Tibial nerve (tissue), 4 donors: ENCODE measurements at regions not wholly inside any gene's neighbourhood (a gene's known extent, or its start where the extent isn't known, plus 50 kb on each side); places are given as distances from the start of the nearest gene placed in this dataset.
"Not testable (repeated sequence)": the region's sequence is repeated elsewhere in the genome, so short reads cannot be mapped to it uniquely, and the experiment has no call there.

Source experiments
- DNase-seq, 2 donors: peaks; one replicate each; pipeline ENCODE4 v3.0.0-alpha.2; 2019; ENCODE audit warnings: low spot score in 2 of 2
- H3K27ac ChIP-seq, 4 donors: fragments of 200-600 bp; sonication (generic) in 3 of 4; one replicate each; pipeline ENCODE4 v1.5.1; 2017 to 2019; ENCODE audit warnings: mild to moderate bottlenecking in 1 of 4
- H3K27me3 ChIP-seq, 2 donors: fragments of 200-600 bp; sonication (generic) in 1 of 2; one replicate each; pipeline versions ENCODE4 v1.5.1 to v1.6.0; 2017 to 2019
- H3K36me3 ChIP-seq, 3 donors: fragments of 200-600 bp; sonication (generic); one replicate each; pipeline ENCODE4 v1.5.1; 2018 to 2019
- H3K4me1 ChIP-seq, 4 donors: fragments of 200-600 bp; sonication (generic) in 3 of 4; one replicate each; pipeline ENCODE4 v1.5.1; 2017 to 2019
- H3K4me3 ChIP-seq, 4 donors: fragments of 200-600 bp; sonication (generic) in 3 of 4; one replicate each; pipeline ENCODE4 v1.5.1; 2017 to 2019; ENCODE audit warnings: mild to moderate bottlenecking in 1 of 4, moderate library complexity in 1 of 4
- H3K9me3 ChIP-seq, 4 donors: fragments of 200-600 bp; sonication (generic) in 3 of 4; one replicate each; pipeline ENCODE4 v1.5.1; 2017 to 2019
- CTCF ChIP-seq, 5 experiments: fragments of 200-600 bp in 3 of 5; fragments of 450-650 bp in 2 of 5; sonication (generic) in 3 of 5; IDR thresholded peaks; one replicate each; pipeline ENCODE4 v1.5.1; 2016 to 2019; ENCODE audit warnings: antibody characterized with exemption in 5 of 5, mild to moderate bottlenecking in 3 of 5, moderate library complexity in 2 of 5
- EP300 ChIP-seq, 2 donors: sonication (generic); formaldehyde crosslinking; IDR thresholded peaks; one replicate each; pipeline ENCODE4 v1.6.1; 2017; ENCODE audit warnings: antibody characterized with exemption in 2 of 2, mild to moderate bottlenecking in 1 of 2
- POLR2A ChIP-seq, 2 donors: fragments of 450-650 bp; IDR thresholded peaks; one replicate each; pipeline ENCODE4 v1.6.1; 2017; ENCODE audit warnings: antibody characterized with exemption in 2 of 2, mild to moderate bottlenecking in 2 of 2, moderate library complexity in 2 of 2
- WGBS, 2 donors: methylation state at CpG; one replicate each; pipeline ENCODE4 v1.1.5; 2018; 5-methylcytosine and 5-hydroxymethylcytosine counted together

GRCh38 chr1:143736562-143736961 lies 235.2 kb downstream of the FAM72C start:
- Histone ChIP-seq H3K27ac (no peak overlapping the region), H3K4me1 (no peaks in the 10 kb centered on the region), H3K4me3 (peak overlapping the region in 2 of 4 donors; percentile 5 to 21), H3K27me3 (peaks cover 0 to 15% of the 10 kb centered on the region in 2 donors), H3K36me3 (no peaks in the 10 kb centered on the region), H3K9me3 (no peaks in the 10 kb centered on the region)
- TF ChIP-seq CTCF (IDR thresholded peaks at IDR 0.05) (no peak), POLR2A (IDR thresholded peaks at IDR 0.05) (no peak), EP300 (IDR thresholded peaks at IDR 0.05) (no peak)
- no peak for DNase-seq
- WGBS, 2 donors = 4 to 10% methylated on average over 14 of the region's 14 CpGs

GRCh38 chr1:143735764-143736461 lies 235.9 kb downstream of the FAM72C start:
- H3K27ac ChIP-seq = peak overlapping the region in 1 of 4 donors; percentile 17
- DNase-seq = no peak
- H3K36me3 ChIP-seq = no peaks in the 10 kb centered on the region
- WGBS, 2 donors = 5 to 6% methylated on average over 18 to 36 of the region's 36 CpGs
- TF ChIP-seq CTCF (IDR thresholded peaks at IDR 0.05) = no peak
- TF ChIP-seq EP300 (IDR thresholded peaks at IDR 0.05) = no peak
- TF ChIP-seq POLR2A (IDR thresholded peaks at IDR 0.05) = no peak
- H3K4me3 ChIP-seq = peak overlapping the region in 2 of 4 donors; percentile 5 to 21
- no peaks in the 10 kb centered on the region for H3K4me1 ChIP-seq
- H3K27me3 ChIP-seq = peaks cover 0 to 15% of the 10 kb centered on the region in 2 donors
- no peaks in the 10 kb centered on the region for H3K9me3 ChIP-seq

- H3K36me3 ChIP-seq, DNase-seq, H3K27ac ChIP-seq, H3K4me3 ChIP-seq, H3K4me1 ChIP-seq, H3K9me3 ChIP-seq: not testable (repeated sequence)
- H3K27me3 ChIP-seq = peaks cover 0 to 15% of the 10 kb centered on the region in 2 donors
- WGBS, 2 donors = 31 to 33% methylated on average over 3 of the region's 3 CpGs
Observed at GRCh38 chr1:143734261-143734660, 237.5 kb downstream of the FAM72C start.

GRCh38 chr1:143730890-143731289 lies 240.9 kb downstream of the FAM72C start:
- not testable (repeated sequence) for H3K4me3 ChIP-seq, H3K27ac ChIP-seq, DNase-seq, H3K4me1 ChIP-seq, H3K9me3 ChIP-seq, H3K36me3 ChIP-seq
- 89% methylated on average over 6 of the region's 6 CpGs for WGBS, 2 donors
- peaks cover 0 to 16% of the 10 kb centered on the region in 2 donors for H3K27me3 ChIP-seq

- no CpG with 5 or more reads among the region's 39 CpGs for WGBS, 2 donors
- H3K27ac ChIP-seq, H3K4me1 ChIP-seq, H3K4me3 ChIP-seq, DNase-seq, H3K36me3 ChIP-seq, H3K9me3 ChIP-seq: not testable (repeated sequence)
- peaks cover 0 to 11% of the 10 kb centered on the region in 2 donors for H3K27me3 ChIP-seq
Observed at GRCh38 chr1:143729449-143730111, 242.2 kb downstream of the FAM72C start.

GRCh38 chr1:143728802-143729448 lies 242.9 kb downstream of the FAM72C start:
- not testable (repeated sequence) for DNase-seq, H3K9me3 ChIP-seq, H3K4me3 ChIP-seq, H3K27ac ChIP-seq, H3K4me1 ChIP-seq, H3K36me3 ChIP-seq
- peaks cover 0 to 11% of the 10 kb centered on the region in 2 donors for H3K27me3 ChIP-seq
- 0% methylated on average over 7 of the region's 31 CpGs; no CpG with 5 or more reads in 1 of the 2 donors for WGBS, 2 donors

- no peaks in the 10 kb centered on the region for H3K4me1 ChIP-seq
- H3K27me3 ChIP-seq = peaks cover 0 to 11% of the 10 kb centered on the region in 2 donors
- WGBS, 2 donors = 86 to 91% methylated on average over 1 of the region's 1 CpG
- DNase-seq = no peak
- no peak overlapping the region for H3K4me3 ChIP-seq
- no peaks in the 10 kb centered on the region for H3K9me3 ChIP-seq
- no peaks in the 10 kb centered on the region for H3K36me3 ChIP-seq
- TF ChIP-seq POLR2A (IDR thresholded peaks at IDR 0.05) (no peak), CTCF (IDR thresholded peaks at IDR 0.05) (no peak), EP300 (IDR thresholded peaks at IDR 0.05) (no peak)
- no peak overlapping the region for H3K27ac ChIP-seq
Observed at GRCh38 chr1:143727263-143727662, 244.5 kb downstream of the FAM72C start.
